Stimulated activated naive CD8-positive, alpha-beta T cell treated with anti-CD3 and anti-CD28 coated beads, Interleukin-15, amount 100 ng/mL, for 72 hours (primary cell): ENCODE measurements at regions not wholly inside any gene's neighbourhood (a gene's known extent, or its start where the extent isn't known, plus 50 kb on each side); places are given as distances from the start of the nearest gene placed in this dataset.

Experiments used
- ATAC-seq: fragments of 150-1000 bp; cut with Tn5 transposase; 2 replicates; pipeline ENCODE4 v1.10.0; 2021; ENCODE audit warnings: mild to moderate bottlenecking, moderate library complexity
- DNase-seq, 2 donors: peaks; one replicate each; pipeline ENCODE4 v3.0.0; 2021 to 2022
- H3K27ac Mint-ChIP-seq, 2 donors: one replicate each; pipeline ENCODE4 v1.8.0; 2022; ENCODE audit warnings: mild to moderate bottlenecking in 2 of 2, mixed read lengths in 2 of 2, moderate library complexity in 2 of 2
- H3K27me3 Mint-ChIP-seq: one replicate; pipeline ENCODE4 v1.8.0; 2022; ENCODE audit warnings: mixed read lengths
- H3K4me1 Mint-ChIP-seq: one replicate; pipeline ENCODE4 v1.8.0; 2022; ENCODE audit warnings: mild to moderate bottlenecking, mixed read lengths
- H3K4me3 Mint-ChIP-seq, 2 donors: one replicate each; pipeline ENCODE4 v1.8.0; 2022; ENCODE audit warnings: mild to moderate bottlenecking in 2 of 2, mixed read lengths in 2 of 2, moderate library complexity in 1 of 2
- H3K9me3 Mint-ChIP-seq, 2 donors: one replicate each; pipeline ENCODE4 v1.8.0; 2022; ENCODE audit warnings: mixed read lengths in 2 of 2

- Mint-ChIP-seq H3K4me3 (no peak overlapping the region), H3K9me3 (no peaks in the 10 kb centered on the region), H3K27ac (peak overlapping the region in 1 of 2 donors; percentile 49), H3K4me1 (peaks cover 6% of the 10 kb centered on the region), H3K27me3 (peaks cover 40% of the 10 kb centered on the region)
- DNase-seq: no peak
- no peak for ATAC-seq
Measured at GRCh38 chr6:139919107-139920026, 544.9 kb upstream of the CITED2 start.

GRCh38 chr6:139917951-139918630 is 543.6 kb upstream of the CITED2 start:
- no peak for ATAC-seq
- no peak overlapping the region for H3K4me3 Mint-ChIP-seq
- no peak overlapping the region for H3K27ac Mint-ChIP-seq
- no peaks in the 10 kb centered on the region for H3K9me3 Mint-ChIP-seq
- no peak for DNase-seq
- peaks cover 6% of the 10 kb centered on the region for H3K4me1 Mint-ChIP-seq
- peaks cover 40% of the 10 kb centered on the region for H3K27me3 Mint-ChIP-seq

GRCh38 chr6:139914910-139915309 is 540.5 kb upstream of the CITED2 start:
- Mint-ChIP-seq H3K4me1 (peaks cover 4% of the 10 kb centered on the region), H3K27ac (no peak overlapping the region), H3K27me3 (peaks cover 16% of the 10 kb centered on the region), H3K9me3 (no peaks in the 10 kb centered on the region), H3K4me3 (no peak overlapping the region)
- ATAC-seq: no peak
- DNase-seq: no peak

- Mint-ChIP-seq H3K27ac (peak overlapping the region in 1 of 2 donors; percentile 80), H3K4me1 (no peaks in the 10 kb centered on the region), H3K27me3 (peaks cover 3% of the 10 kb centered on the region), H3K4me3 (no peak overlapping the region), H3K9me3 (no peaks in the 10 kb centered on the region)
- no peak for DNase-seq
- ATAC-seq: no peak
Measured at GRCh38 chr6:139912735-139913400, 538.4 kb upstream of the CITED2 start.

GRCh38 chr6:139909992-139910391 is 535.5 kb upstream of the CITED2 start:
- no peak for DNase-seq
- H3K27me3 Mint-ChIP-seq: no peaks in the 10 kb centered on the region
- H3K4me1 Mint-ChIP-seq: no peaks in the 10 kb centered on the region
- H3K9me3 Mint-ChIP-seq: no peaks in the 10 kb centered on the region
- H3K4me3 Mint-ChIP-seq: no peak overlapping the region
- no peak for ATAC-seq
- H3K27ac Mint-ChIP-seq: no peak overlapping the region

GRCh38 chr6:139905404-139906052 is 531.1 kb upstream of the CITED2 start:
- no peak for ATAC-seq
- Mint-ChIP-seq H3K9me3 (no peaks in the 10 kb centered on the region), H3K4me1 (no peaks in the 10 kb centered on the region), H3K27me3 (no peaks in the 10 kb centered on the region), H3K4me3 (no peak overlapping the region), H3K27ac (no peak overlapping the region)
- no peak for DNase-seq

GRCh38 chr6:139904568-139904967 is 530.1 kb upstream of the CITED2 start:
- ATAC-seq (no peak), DNase-seq (no peak)
- Mint-ChIP-seq H3K27me3 (no peaks in the 10 kb centered on the region), H3K27ac (no peak overlapping the region), H3K9me3 (no peaks in the 10 kb centered on the region), H3K4me1 (no peaks in the 10 kb centered on the region), H3K4me3 (no peak overlapping the region)

- Mint-ChIP-seq H3K9me3 (no peaks in the 10 kb centered on the region), H3K4me3 (no peak overlapping the region), H3K4me1 (no peaks in the 10 kb centered on the region), H3K27ac (peak overlapping the region in 1 of 2 donors; percentile 20), H3K27me3 (no peaks in the 10 kb centered on the region)
- ATAC-seq (no peak), DNase-seq (no peak)
Measured at GRCh38 chr6:139904158-139904533, 529.7 kb upstream of the CITED2 start.

- no peak for ATAC-seq
- no peak for DNase-seq
- no peak overlapping the region for H3K27ac Mint-ChIP-seq
- H3K4me1 Mint-ChIP-seq: no peaks in the 10 kb centered on the region
- no peak overlapping the region for H3K4me3 Mint-ChIP-seq
- H3K27me3 Mint-ChIP-seq: no peaks in the 10 kb centered on the region
- no peaks in the 10 kb centered on the region for H3K9me3 Mint-ChIP-seq
Measured at GRCh38 chr6:139903411-139904157, 529.1 kb upstream of the CITED2 start.

GRCh38 chr6:139895205-139895793 is 520.9 kb upstream of the CITED2 start:
- Mint-ChIP-seq H3K9me3 (no peaks in the 10 kb centered on the region), H3K27ac (no peak overlapping the region), H3K4me3 (no peak overlapping the region), H3K27me3 (no peaks in the 10 kb centered on the region), H3K4me1 (no peaks in the 10 kb centered on the region)
- ATAC-seq (no peak), DNase-seq (no peak)

- Mint-ChIP-seq H3K4me3 (no peak overlapping the region), H3K4me1 (no peaks in the 10 kb centered on the region), H3K27ac (no peak overlapping the region), H3K9me3 (no peaks in the 10 kb centered on the region), H3K27me3 (no peaks in the 10 kb centered on the region)
- DNase-seq (no peak), ATAC-seq (no peak)
Measured at GRCh38 chr6:139894271-139894670, 519.8 kb upstream of the CITED2 start.

GRCh38 chr6:139891471-139891870 is 517.0 kb upstream of the CITED2 start:
- H3K4me3 Mint-ChIP-seq: no peak overlapping the region
- no peak overlapping the region for H3K27ac Mint-ChIP-seq
- DNase-seq (no peak), ATAC-seq (no peak)
- no peaks in the 10 kb centered on the region for H3K27me3 Mint-ChIP-seq
- H3K9me3 Mint-ChIP-seq: no peaks in the 10 kb centered on the region
- H3K4me1 Mint-ChIP-seq: no peaks in the 10 kb centered on the region

GRCh38 chr6:139888681-139889122 is 514.3 kb upstream of the CITED2 start:
- no peaks in the 10 kb centered on the region for H3K9me3 Mint-ChIP-seq
- no peaks in the 10 kb centered on the region for H3K4me1 Mint-ChIP-seq
- ATAC-seq (no peak), DNase-seq (no peak)
- H3K27ac Mint-ChIP-seq: no peak overlapping the region
- no peaks in the 10 kb centered on the region for H3K27me3 Mint-ChIP-seq
- H3K4me3 Mint-ChIP-seq: no peak overlapping the region

GRCh38 chr6:139887275-139887674 is 512.8 kb upstream of the CITED2 start:
- no peaks in the 10 kb centered on the region for H3K9me3 Mint-ChIP-seq
- H3K27ac Mint-ChIP-seq: no peak overlapping the region
- H3K4me3 Mint-ChIP-seq: no peak overlapping the region
- DNase-seq: no peak
- H3K4me1 Mint-ChIP-seq: no peaks in the 10 kb centered on the region
- no peak for ATAC-seq
- H3K27me3 Mint-ChIP-seq: no peaks in the 10 kb centered on the region

GRCh38 chr6:139886396-139886795 is 511.9 kb upstream of the CITED2 start:
- DNase-seq (no peak), ATAC-seq (no peak)
- Mint-ChIP-seq H3K9me3 (no peaks in the 10 kb centered on the region), H3K27ac (no peak overlapping the region), H3K4me1 (no peaks in the 10 kb centered on the region), H3K4me3 (no peak overlapping the region), H3K27me3 (no peaks in the 10 kb centered on the region)
